ENCODE measurements at regions not wholly inside any gene's neighbourhood (a gene's known extent, or its start where the extent isn't known, plus 50 kb on each side); places are given as distances from the start of the nearest gene placed in this dataset.

DNA sequence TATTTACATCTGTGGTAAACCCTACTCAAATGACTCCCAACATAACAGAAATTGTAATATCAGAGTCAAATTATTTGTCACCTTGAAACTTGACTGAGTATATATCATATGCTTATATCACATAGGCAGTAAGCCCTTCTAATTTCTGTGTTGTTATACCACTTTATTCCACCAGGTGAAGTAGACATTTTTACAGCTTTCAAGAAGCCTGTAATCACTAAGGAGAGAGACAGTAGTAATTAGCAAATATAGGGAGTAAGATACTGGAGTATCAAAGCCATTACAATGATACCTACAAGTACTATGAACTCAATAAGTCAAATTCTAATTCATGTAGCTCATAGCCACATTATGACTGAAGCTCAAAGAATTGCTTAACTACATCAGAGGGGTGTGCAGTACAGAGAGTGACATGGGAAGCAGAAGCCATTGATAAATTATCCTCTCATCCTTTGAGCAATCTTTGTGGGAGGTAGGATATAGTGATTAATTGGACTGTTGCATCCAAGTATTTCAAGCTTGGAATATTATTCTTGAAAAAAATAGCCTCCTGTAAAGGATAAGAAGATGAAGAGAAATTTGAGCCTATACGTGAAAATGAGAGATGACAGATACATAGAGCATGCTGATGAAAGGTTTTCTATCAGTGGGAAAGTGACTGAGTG, 1005.9 kb downstream of the ZPLD1 start:
- no peaks in the 10 kb centered on the region for H3K27me3 ChIP-seq
- no peaks in the 10 kb centered on the region for H3K36me3 ChIP-seq
- TF ChIP-seq, protein P1, sequence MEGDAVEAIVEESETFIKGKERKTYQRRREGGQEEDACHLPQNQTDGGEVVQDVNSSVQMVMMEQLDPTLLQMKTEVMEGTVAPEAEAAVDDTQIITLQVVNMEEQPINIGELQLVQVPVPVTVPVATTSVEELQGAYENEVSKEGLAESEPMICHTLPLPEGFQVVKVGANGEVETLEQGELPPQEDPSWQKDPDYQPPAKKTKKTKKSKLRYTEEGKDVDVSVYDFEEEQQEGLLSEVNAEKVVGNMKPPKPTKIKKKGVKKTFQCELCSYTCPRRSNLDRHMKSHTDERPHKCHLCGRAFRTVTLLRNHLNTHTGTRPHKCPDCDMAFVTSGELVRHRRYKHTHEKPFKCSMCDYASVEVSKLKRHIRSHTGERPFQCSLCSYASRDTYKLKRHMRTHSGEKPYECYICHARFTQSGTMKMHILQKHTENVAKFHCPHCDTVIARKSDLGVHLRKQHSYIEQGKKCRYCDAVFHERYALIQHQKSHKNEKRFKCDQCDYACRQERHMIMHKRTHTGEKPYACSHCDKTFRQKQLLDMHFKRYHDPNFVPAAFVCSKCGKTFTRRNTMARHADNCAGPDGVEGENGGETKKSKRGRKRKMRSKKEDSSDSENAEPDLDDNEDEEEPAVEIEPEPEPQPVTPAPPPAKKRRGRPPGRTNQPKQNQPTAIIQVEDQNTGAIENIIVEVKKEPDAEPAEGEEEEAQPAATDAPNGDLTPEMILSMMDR (IDR thresholded peaks at IDR 0.05) = no peak
- no peaks in the 10 kb centered on the region for H3K9me3 ChIP-seq
- no peak overlapping the region for H3K27ac ChIP-seq
- H3K4me1 ChIP-seq = no peaks in the 10 kb centered on the region
- no peak for DNase-seq (ENCODE audit: low spot score in 2 of 2)
- no peak overlapping the region for H3K4me3 ChIP-seq
- intact Hi-C loops (cut with DNase I) = no loop called here

DNA sequence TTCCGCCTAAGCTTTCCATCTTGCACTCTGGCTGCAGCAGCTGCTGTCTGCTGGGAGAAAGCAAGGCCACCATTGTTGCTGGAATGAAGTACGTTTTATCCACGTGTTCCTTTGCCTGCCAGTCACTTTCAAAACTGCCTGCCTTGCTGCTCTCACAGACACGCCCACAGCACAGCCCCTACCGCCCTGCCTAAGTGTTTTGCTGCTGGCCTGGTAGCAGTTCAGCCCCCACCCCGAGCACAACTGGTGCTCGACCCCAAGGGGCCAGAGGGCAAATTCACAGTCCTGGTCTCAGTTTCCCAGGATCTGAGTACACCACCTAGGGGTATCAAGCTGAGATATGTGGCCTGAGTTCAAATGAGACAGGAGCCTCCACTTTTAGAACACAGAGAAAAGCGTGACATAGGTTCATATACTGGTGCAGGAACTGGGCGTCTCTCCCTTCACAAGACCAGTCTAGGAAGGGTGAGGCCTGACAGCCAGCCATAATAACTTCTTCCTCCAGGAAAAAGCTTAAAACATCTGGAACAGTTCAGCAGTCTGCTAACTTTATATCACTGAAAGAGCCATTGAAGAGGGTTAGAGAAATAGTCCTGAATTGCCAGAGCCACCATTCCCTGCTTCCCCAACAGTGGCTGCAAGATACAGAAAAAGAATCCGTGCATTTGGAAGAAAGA, 1012.3 kb downstream of the ZPLD1 start:
- H3K4me1 ChIP-seq = no peaks in the 10 kb centered on the region
- H3K4me3 ChIP-seq = no peak overlapping the region
- H3K27ac ChIP-seq = no peak overlapping the region
- TF ChIP-seq, protein P1 (IDR thresholded peaks at IDR 0.05) = no peak
- DNase-seq (ENCODE audit: low spot score in 2 of 2) = no peak
- intact Hi-C loops (cut with DNase I) = no loop called here
- no peaks in the 10 kb centered on the region for H3K9me3 ChIP-seq
- H3K27me3 ChIP-seq = no peaks in the 10 kb centered on the region
- no peaks in the 10 kb centered on the region for H3K36me3 ChIP-seq

DNA sequence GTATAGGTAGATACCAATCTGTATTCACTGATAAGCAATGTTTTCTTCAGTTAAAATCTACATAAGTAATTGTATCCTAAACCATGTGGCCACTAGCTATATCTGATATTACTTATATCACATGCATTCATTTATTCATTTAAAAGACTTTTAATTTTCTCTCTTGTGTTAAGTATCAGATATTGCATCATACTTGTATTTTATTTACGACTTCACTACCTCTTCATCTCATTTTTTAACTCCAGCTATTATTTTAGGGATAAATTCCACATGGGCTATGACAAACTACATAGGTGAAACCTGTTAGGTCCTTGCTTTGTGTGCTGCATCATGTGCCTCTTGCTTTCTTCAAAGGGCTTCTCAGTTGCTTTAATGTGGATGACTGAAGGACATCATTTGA, 1018.3 kb downstream of the ZPLD1 start:
- Histone ChIP-seq H3K4me1 (no peaks in the 10 kb centered on the region), H3K27ac (no peak overlapping the region), H3K36me3 (no peaks in the 10 kb centered on the region), H3K4me3 (no peak overlapping the region), H3K27me3 (no peaks in the 10 kb centered on the region), H3K9me3 (no peaks in the 10 kb centered on the region)
- DNase-seq (ENCODE audit: low spot score in 2 of 2) = no peak
- intact Hi-C loops (cut with DNase I) = no loop called here
- TF ChIP-seq, protein P1 (IDR thresholded peaks at IDR 0.05) = no peak

DNA sequence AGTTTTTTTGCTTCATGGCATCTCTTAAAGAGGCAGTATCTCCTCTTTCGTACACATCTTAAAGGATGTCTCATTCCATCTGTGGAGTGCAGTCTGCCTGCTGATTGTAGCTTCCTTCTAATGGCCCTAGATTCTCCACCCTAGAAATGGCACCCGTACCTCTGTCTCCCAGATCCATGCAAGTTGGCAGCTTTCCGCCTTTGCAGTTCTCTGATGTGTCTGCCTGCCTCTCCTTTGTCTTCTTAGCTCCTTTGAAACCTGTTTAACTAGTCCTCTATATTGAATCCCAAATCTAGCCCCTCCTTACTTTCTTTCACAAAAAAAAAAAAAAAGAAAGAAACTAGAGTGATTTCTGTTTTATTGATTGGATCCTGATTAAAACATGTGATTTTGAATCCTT, 1025.0 kb downstream of the ZPLD1 start:
- no peaks in the 10 kb centered on the region for H3K9me3 ChIP-seq
- TF ChIP-seq, protein P1 (IDR thresholded peaks at IDR 0.05) = no peak
- no peaks in the 10 kb centered on the region for H3K27me3 ChIP-seq
- H3K4me3 ChIP-seq = no peak overlapping the region
- no peaks in the 10 kb centered on the region for H3K36me3 ChIP-seq
- no peak for DNase-seq (ENCODE audit: low spot score in 2 of 2)
- intact Hi-C loops (cut with DNase I) = no loop called here
- no peaks in the 10 kb centered on the region for H3K4me1 ChIP-seq
- H3K27ac ChIP-seq = no peak overlapping the region

DNA sequence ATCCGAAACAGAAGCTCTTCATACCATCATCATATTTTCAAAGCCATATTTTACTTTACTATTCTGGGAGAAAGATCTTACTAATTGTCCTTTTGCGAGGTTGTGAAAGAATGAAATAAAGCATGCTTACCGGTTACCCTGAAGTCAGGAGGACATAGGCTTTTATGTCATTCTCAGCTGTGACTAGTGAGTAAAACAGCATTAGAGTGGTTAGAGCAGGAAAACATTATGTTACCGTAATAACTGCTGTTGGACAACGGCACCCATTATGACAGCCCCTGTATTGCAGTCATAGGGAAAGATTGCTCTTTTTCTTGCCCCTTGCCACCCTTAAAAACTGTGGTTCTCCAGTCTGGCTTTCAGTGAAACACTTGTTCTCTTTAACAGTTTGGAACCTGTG, 1035.7 kb downstream of the ZPLD1 start:
- DNase-seq (ENCODE audit: low spot score in 2 of 2) = no peak
- H3K27ac ChIP-seq = no peak overlapping the region
- H3K4me3 ChIP-seq = no peak overlapping the region
- no peaks in the 10 kb centered on the region for H3K4me1 ChIP-seq
- no peaks in the 10 kb centered on the region for H3K36me3 ChIP-seq
- intact Hi-C loops (cut with DNase I) = no loop called here
- no peaks in the 10 kb centered on the region for H3K27me3 ChIP-seq
- H3K9me3 ChIP-seq = no peaks in the 10 kb centered on the region
- TF ChIP-seq, protein P1 (IDR thresholded peaks at IDR 0.05) = no peak

All from ascending aorta (tissue), 2 donors.